H1 (cell line): ENCODE measurements at regions not wholly inside any gene's neighbourhood (a gene's known extent, or its start where the extent isn't known, plus 50 kb on each side); places are given as distances from the start of the nearest gene placed in this dataset.

Experiments
- ASH2L ChIP-seq: fragments of 200-600, 300-600 bp; sonication (generic); IDR thresholded peaks from one replicate; pipeline ENCODE4 v1.7.1; 2017; ENCODE audit warnings: low read length
- CEBPB ChIP-seq: IDR thresholded peaks from 2 replicates; pipeline ENCODE4 v1.6.1; 2012; ENCODE audit warnings: low read depth, low read length
- HDAC2 ChIP-seq, 2 experiments: fragments of 300-600 bp in 1 of 2; sonication (generic) in 1 of 2; IDR thresholded peaks; 2 replicates each; pipeline ENCODE4 v1.6.1; 2011 to 2012; ENCODE audit warnings: low read depth in 2 of 2, low read length in 2 of 2, mild to moderate bottlenecking in 2 of 2, moderate library complexity in 2 of 2, borderline replicate concordance in 1 of 2, inconsistent platforms in 1 of 2
- JUND ChIP-seq: IDR thresholded peaks from 2 replicates; pipeline ENCODE4 v1.6.1; 2011; ENCODE audit warnings: mild to moderate bottlenecking, improper control_type of control experiment, low read length
- NANOG ChIP-seq: IDR thresholded peaks from 2 replicates; pipeline ENCODE4 v1.6.1; 2011; ENCODE audit warnings: low read length, low read depth, mild to moderate bottlenecking, inconsistent platforms; ENCODE audit not compliant: insufficient read depth, poor library complexity, severe bottlenecking
- PHF8 ChIP-seq: fragments of 200-600 bp; sonication (generic); conservative IDR thresholded peaks from 2 replicates; pipeline ENCODE4 v1.7.1; 2012; ENCODE audit warnings: low read depth, mild to moderate bottlenecking, inconsistent platforms, low read length, moderate library complexity
- POLR2A ChIP-seq, 2 experiments: IDR thresholded peaks; 1 replicate in 1 of 2; 2 replicates in 1 of 2; pipeline ENCODE4 v1.6.1; 2011; ENCODE audit warnings: low read depth in 2 of 2, low read length in 2 of 2, mild to moderate bottlenecking in 2 of 2; ENCODE audit errors: control extremely low read depth in 1 of 2
- RAD21 ChIP-seq, 2 experiments: IDR thresholded peaks in 1 of 2; conservative IDR thresholded peaks in 1 of 2; 2 replicates each; pipeline ENCODE4 v1.6.1; 2011; ENCODE audit warnings: low read depth in 2 of 2, low read length in 2 of 2, improper control_type of control experiment in 1 of 2, inconsistent platforms in 1 of 2, mild to moderate bottlenecking in 1 of 2, moderate library complexity in 1 of 2
- SUZ12 ChIP-seq: fragments of 200-600 bp; sonication (generic); IDR thresholded peaks from 2 replicates; pipeline ENCODE4 v1.6.1; 2012; ENCODE audit warnings: mild to moderate bottlenecking, inconsistent platforms, low read length, moderate library complexity, mixed read lengths
- TCF12 ChIP-seq: IDR thresholded peaks from 2 replicates; pipeline ENCODE4 v1.6.1; 2011; ENCODE audit warnings: low read depth, mild to moderate bottlenecking, low read length
- TF ChIP-seq, protein P1 (sequence below), 3 experiments: IDR thresholded peaks; 1 replicate in 2 of 3; 2 replicates in 1 of 3; pipeline versions ENCODE4 v1.5.1 to v1.6.1; 2011; ENCODE audit warnings: low read length in 3 of 3, mild to moderate bottlenecking in 3 of 3, inconsistent platforms in 2 of 3, low read depth in 1 of 3, moderate library complexity in 1 of 3; ENCODE audit not compliant: insufficient read depth in 1 of 3; ENCODE audit errors: control extremely low read depth in 1 of 3
- TF ChIP-seq, protein P2 (sequence below): IDR thresholded peaks from 2 replicates; pipeline ENCODE4 v1.6.1; 2012; ENCODE audit warnings: inconsistent platforms

DNA sequence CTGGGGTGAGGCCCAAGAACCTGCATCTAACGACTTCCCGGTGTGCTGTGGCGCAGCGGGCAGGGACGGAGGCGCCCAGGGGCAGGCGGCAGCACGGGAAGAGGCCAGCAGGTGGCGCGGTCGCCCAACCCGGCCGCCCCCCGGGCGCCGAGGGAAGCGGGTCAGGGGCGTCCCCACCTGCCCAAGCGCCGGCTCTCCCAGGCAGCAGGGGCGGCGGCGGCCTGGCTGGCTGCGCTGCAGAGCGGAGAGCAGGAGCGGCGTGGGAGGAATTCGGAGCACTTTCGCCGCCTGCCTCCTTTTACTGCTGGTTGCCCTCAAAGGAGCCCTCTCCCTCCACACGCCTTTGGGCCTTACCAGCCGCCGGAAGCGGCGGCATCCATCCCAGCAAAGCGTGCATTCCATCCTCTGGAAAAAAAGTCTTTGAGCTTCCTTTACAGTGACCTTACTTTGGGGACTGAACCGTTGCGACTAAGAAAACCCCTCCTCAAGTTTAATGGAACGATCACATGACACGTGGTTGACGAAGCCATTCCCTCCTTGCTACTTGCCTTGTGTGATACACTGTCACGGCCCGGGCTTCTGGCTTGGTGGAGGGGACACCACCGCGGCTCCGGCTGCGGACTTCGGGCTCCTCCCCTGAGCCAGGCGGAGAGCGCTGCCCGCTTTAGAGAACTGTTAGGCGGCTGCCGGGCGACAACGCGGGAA lies 106.8 kb upstream of the CLMP start (continued):
- no peak for TF ChIP-seq TCF12
- TF ChIP-seq PHF8: 0 out of 2 replicates have a peak, but pooled peaks have one; percentile 38
- TF ChIP-seq, protein P1, sequence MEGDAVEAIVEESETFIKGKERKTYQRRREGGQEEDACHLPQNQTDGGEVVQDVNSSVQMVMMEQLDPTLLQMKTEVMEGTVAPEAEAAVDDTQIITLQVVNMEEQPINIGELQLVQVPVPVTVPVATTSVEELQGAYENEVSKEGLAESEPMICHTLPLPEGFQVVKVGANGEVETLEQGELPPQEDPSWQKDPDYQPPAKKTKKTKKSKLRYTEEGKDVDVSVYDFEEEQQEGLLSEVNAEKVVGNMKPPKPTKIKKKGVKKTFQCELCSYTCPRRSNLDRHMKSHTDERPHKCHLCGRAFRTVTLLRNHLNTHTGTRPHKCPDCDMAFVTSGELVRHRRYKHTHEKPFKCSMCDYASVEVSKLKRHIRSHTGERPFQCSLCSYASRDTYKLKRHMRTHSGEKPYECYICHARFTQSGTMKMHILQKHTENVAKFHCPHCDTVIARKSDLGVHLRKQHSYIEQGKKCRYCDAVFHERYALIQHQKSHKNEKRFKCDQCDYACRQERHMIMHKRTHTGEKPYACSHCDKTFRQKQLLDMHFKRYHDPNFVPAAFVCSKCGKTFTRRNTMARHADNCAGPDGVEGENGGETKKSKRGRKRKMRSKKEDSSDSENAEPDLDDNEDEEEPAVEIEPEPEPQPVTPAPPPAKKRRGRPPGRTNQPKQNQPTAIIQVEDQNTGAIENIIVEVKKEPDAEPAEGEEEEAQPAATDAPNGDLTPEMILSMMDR (IDR thresholded peaks at IDR 0.05; ENCODE audit: control extremely low read depth in 1 of 3, insufficient read depth in 1 of 3, low read depth in 1 of 3, low read length in 3 of 3): peak; percentile 81 to 95 (median 91)
- 0 out of 2 replicates have a peak, but pooled peaks have one; percentile 23 for TF ChIP-seq SUZ12
- no peak for TF ChIP-seq NANOG
- TF ChIP-seq, protein P2, sequence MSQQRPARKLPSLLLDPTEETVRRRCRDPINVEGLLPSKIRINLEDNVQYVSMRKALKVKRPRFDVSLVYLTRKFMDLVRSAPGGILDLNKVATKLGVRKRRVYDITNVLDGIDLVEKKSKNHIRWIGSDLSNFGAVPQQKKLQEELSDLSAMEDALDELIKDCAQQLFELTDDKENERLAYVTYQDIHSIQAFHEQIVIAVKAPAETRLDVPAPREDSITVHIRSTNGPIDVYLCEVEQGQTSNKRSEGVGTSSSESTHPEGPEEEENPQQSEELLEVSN: peak; percentile 87
- TF ChIP-seq RAD21 (IDR thresholded peaks at IDR 0.05 in 1 of 2, conservative IDR thresholded peaks at IDR 0.05 in 1 of 2; ENCODE audit: low read depth in 2 of 2, low read length in 2 of 2): peak; percentile 83 to 92
- TF ChIP-seq CEBPB: peak; percentile 1; the same call in 1 of the 2 replicates
- TF ChIP-seq JUND: 0 out of 2 replicates have a peak, but pooled peaks have one; percentile 15
- TF ChIP-seq ASH2L: peak; percentile 85
- TF ChIP-seq HDAC2 (IDR thresholded peaks at IDR 0.05; ENCODE audit: borderline replicate concordance in 1 of 2, low read depth in 2 of 2, low read length in 2 of 2): 0 out of 4 replicates have a peak, but pooled peaks of 1 of the 2 experiments have one; percentile 72
- no peak for TF ChIP-seq POLR2A (IDR thresholded peaks at IDR 0.05; ENCODE audit: control extremely low read depth in 1 of 2, low read depth in 2 of 2, low read length in 2 of 2)
- TF ChIP-seq, all 59 proteins: peak for 16
